ENCODE measurements at regions not wholly inside any gene's neighbourhood (a gene's known extent, or its start where the extent isn't known, plus 50 kb on each side); places are given as distances from the start of the nearest gene placed in this dataset.

GRCh38 chr10:111357859-111358258 lies 281.0 kb downstream of the ADRA2A start:
- no peak overlapping the region for H3K4me3 ChIP-seq (ENCODE audit: low read length)
- Mint-ChIP-seq H3K27ac (no peak overlapping the region), H3K36me3 (no peaks in the 10 kb centered on the region), H3K9me3 (no peaks in the 10 kb centered on the region), H3K4me1 (no peaks in the 10 kb centered on the region), H3K4me3 (no peak overlapping the region), H3K27me3 (ENCODE audit: low read depth in 2 of 2) (peaks cover 13 to 27% of the 10 kb centered on the region in 2 donors)
- intact Hi-C loops (cut with micrococcal nuclease) = no loop called here
- H3K9me3 ChIP-seq (ENCODE audit: control insufficient read depth, insufficient read depth, low read length) = no peaks in the 10 kb centered on the region
- H3K27ac ChIP-seq (ENCODE audit: low read length) = no peak overlapping the region
- 44% methylated on average over 1 of the region's 1 CpG for WGBS (ENCODE audit: insufficient coverage)
- H3K36me3 ChIP-seq (ENCODE audit: control insufficient read depth, insufficient read depth, low read length) = no peaks in the 10 kb centered on the region
- ATAC-seq (no peak), DNase-seq (no peak)
- no peak for TF ChIP-seq CTCF (IDR thresholded peaks at IDR 0.05)
- no peaks in the 10 kb centered on the region for H3K4me1 ChIP-seq (ENCODE audit: control insufficient read depth, insufficient read depth, low read length)
- H3K27me3 ChIP-seq (ENCODE audit: control insufficient read depth, insufficient read depth, low read length) = no peaks in the 10 kb centered on the region

- intact Hi-C loops (cut with micrococcal nuclease) = no loop called here
- peak in 1 of 2 donors; percentile 27 for DNase-seq
- H3K9me3 Mint-ChIP-seq = no peaks in the 10 kb centered on the region
- no peaks in the 10 kb centered on the region for H3K36me3 ChIP-seq (ENCODE audit: control insufficient read depth, insufficient read depth, low read length)
- no peak overlapping the region for H3K27ac ChIP-seq (ENCODE audit: low read length)
- no peak overlapping the region for H3K27ac Mint-ChIP-seq
- no peaks in the 10 kb centered on the region for H3K27me3 ChIP-seq (ENCODE audit: control insufficient read depth, insufficient read depth, low read length)
- H3K36me3 Mint-ChIP-seq = no peaks in the 10 kb centered on the region
- ATAC-seq = peak in 1 of 3 donors; percentile 32
- H3K4me3 Mint-ChIP-seq = no peak overlapping the region
- H3K4me1 ChIP-seq (ENCODE audit: control insufficient read depth, insufficient read depth, low read length) = no peaks in the 10 kb centered on the region
- no peak for TF ChIP-seq CTCF (IDR thresholded peaks at IDR 0.05)
- H3K4me3 ChIP-seq (ENCODE audit: low read length) = no peak overlapping the region
- WGBS (ENCODE audit: insufficient coverage) = 11% methylated on average over 5 of the region's 5 CpGs
- H3K9me3 ChIP-seq (ENCODE audit: control insufficient read depth, insufficient read depth, low read length) = no peaks in the 10 kb centered on the region
- peaks cover 6 to 11% of the 10 kb centered on the region in 2 donors for H3K27me3 Mint-ChIP-seq (ENCODE audit: low read depth in 2 of 2)
- H3K4me1 Mint-ChIP-seq = no peaks in the 10 kb centered on the region
These were observed 283.6 kb downstream of the ADRA2A start for GRCh38 chr10:111360260-111360925.

DNA sequence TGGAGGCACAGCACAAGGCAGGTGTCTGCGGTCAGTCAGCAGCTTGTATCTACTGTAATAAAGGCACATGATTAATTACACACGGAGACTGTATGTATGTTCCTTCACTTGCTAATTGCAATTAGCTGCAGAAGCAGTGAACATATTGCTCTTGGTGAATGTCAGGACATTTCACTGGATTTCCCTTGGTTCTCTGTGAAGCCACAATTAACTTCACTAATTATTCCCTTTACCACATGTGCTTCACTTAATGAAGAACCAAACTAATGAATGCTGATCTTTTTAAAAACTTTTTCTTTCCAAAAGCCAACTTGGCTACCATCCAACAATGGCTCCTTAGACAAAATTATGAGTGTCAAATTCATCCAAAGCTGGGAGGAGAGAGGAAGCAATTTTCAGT lies 290.7 kb downstream of the ADRA2A start:
- Histone ChIP-seq H3K27ac (ENCODE audit: low read length) (no peak overlapping the region), H3K4me3 (ENCODE audit: low read length) (no peak overlapping the region), H3K36me3 (ENCODE audit: control insufficient read depth, insufficient read depth, low read length) (no peaks in the 10 kb centered on the region), H3K9me3 (ENCODE audit: control insufficient read depth, insufficient read depth, low read length) (no peaks in the 10 kb centered on the region), H3K4me1 (ENCODE audit: control insufficient read depth, insufficient read depth, low read length) (no peaks in the 10 kb centered on the region), H3K27me3 (ENCODE audit: control insufficient read depth, insufficient read depth, low read length) (no peaks in the 10 kb centered on the region)
- intact Hi-C loops (cut with micrococcal nuclease) = no loop called here
- Mint-ChIP-seq H3K4me1 (no peaks in the 10 kb centered on the region), H3K36me3 (no peaks in the 10 kb centered on the region), H3K27me3 (ENCODE audit: low read depth in 2 of 2) (peaks cover 0 to 5% of the 10 kb centered on the region in 2 donors), H3K27ac (no peak overlapping the region), H3K4me3 (no peak overlapping the region), H3K9me3 (no peaks in the 10 kb centered on the region)
- WGBS (ENCODE audit: insufficient coverage) = 89% methylated on average over 2 of the region's 2 CpGs
- no peak for ATAC-seq
- TF ChIP-seq CTCF (IDR thresholded peaks at IDR 0.05) = no peak
- no peak for DNase-seq

GRCh38 chr10:111370101-111370500 lies 293.3 kb downstream of the ADRA2A start:
- WGBS (ENCODE audit: insufficient coverage) = 63% methylated on average over 3 of the region's 3 CpGs
- Mint-ChIP-seq H3K4me3 (no peak overlapping the region), H3K9me3 (no peaks in the 10 kb centered on the region), H3K36me3 (no peaks in the 10 kb centered on the region), H3K27ac (no peak overlapping the region), H3K27me3 (ENCODE audit: low read depth in 2 of 2) (peaks cover 0 to 5% of the 10 kb centered on the region in 2 donors), H3K4me1 (no peaks in the 10 kb centered on the region)
- intact Hi-C loops (cut with micrococcal nuclease) = no loop called here
- Histone ChIP-seq H3K9me3 (ENCODE audit: control insufficient read depth, insufficient read depth, low read length) (no peaks in the 10 kb centered on the region), H3K27me3 (ENCODE audit: control insufficient read depth, insufficient read depth, low read length) (no peaks in the 10 kb centered on the region), H3K36me3 (ENCODE audit: control insufficient read depth, insufficient read depth, low read length) (no peaks in the 10 kb centered on the region), H3K27ac (ENCODE audit: low read length) (no peak overlapping the region), H3K4me1 (ENCODE audit: control insufficient read depth, insufficient read depth, low read length) (no peaks in the 10 kb centered on the region), H3K4me3 (ENCODE audit: low read length) (no peak overlapping the region)
- no peak for DNase-seq
- no peak for TF ChIP-seq CTCF (IDR thresholded peaks at IDR 0.05)
- no peak for ATAC-seq
